H9 (cell line): ENCODE measurements at regions not wholly inside any gene's neighbourhood (a gene's known extent, or its start where the extent isn't known, plus 50 kb on each side); places are given as distances from the start of the nearest gene placed in this dataset.

ENCODE experiments used
- DNase-seq: peaks from one replicate; pipeline ENCODE4 v3.0.0-alpha.2; 2017
- H2AFZ ChIP-seq: one replicate; pipeline ENCODE4 v1.6.1; 2013; ENCODE audit warnings: mild to moderate bottlenecking, low read length, control low read depth, moderate library complexity
- H2AK5ac ChIP-seq: 2 replicates; pipeline ENCODE4 v1.6.1; 2013; ENCODE audit warnings: low read length, control low read depth, mixed read lengths; ENCODE audit not compliant: insufficient read length
- H2BK120ac ChIP-seq: one replicate; pipeline ENCODE4 v1.6.1; 2013; ENCODE audit warnings: low read depth, mild to moderate bottlenecking, low read length, control low read depth, inconsistent platforms; ENCODE audit not compliant: poor library complexity, severe bottlenecking
- H2BK12ac ChIP-seq: 2 replicates; pipeline ENCODE4 v1.6.1; 2013; ENCODE audit warnings: low read length, control low read depth, mixed read lengths, low read depth; ENCODE audit not compliant: insufficient read length
- H2BK15ac ChIP-seq: 2 replicates; pipeline ENCODE4 v1.6.1; 2013; ENCODE audit warnings: low read depth, low read length, control low read depth
- H2BK20ac ChIP-seq: one replicate; pipeline ENCODE4 v1.6.1; 2013; ENCODE audit warnings: low read depth, mild to moderate bottlenecking, low read length, control low read depth, inconsistent platforms; ENCODE audit not compliant: poor library complexity, severe bottlenecking
- H2BK5ac ChIP-seq: 2 replicates; pipeline ENCODE4 v1.6.1; 2013; ENCODE audit warnings: low read length, control low read depth, mixed read lengths; ENCODE audit not compliant: insufficient read length
- H3K14ac ChIP-seq: 2 replicates; pipeline ENCODE4 v1.6.1; 2013; ENCODE audit warnings: low read length, control low read depth; ENCODE audit not compliant: insufficient read depth
- H3K18ac ChIP-seq: 2 replicates; pipeline ENCODE4 v1.6.1; 2013; ENCODE audit warnings: low read depth, mild to moderate bottlenecking, mixed read lengths, low read length, control low read depth; ENCODE audit not compliant: insufficient read length
- H3K23ac ChIP-seq: 2 replicates; pipeline ENCODE4 v1.6.1; 2013; ENCODE audit warnings: low read length, control low read depth, mixed read lengths, low read depth; ENCODE audit not compliant: insufficient read length
- H3K23me2 ChIP-seq: 2 replicates; pipeline ENCODE4 v1.6.1; 2013; ENCODE audit warnings: low read depth, mild to moderate bottlenecking, mixed read lengths, low read length, control low read depth; ENCODE audit not compliant: insufficient read length, poor library complexity, severe bottlenecking
- H3K27ac ChIP-seq: 2 replicates; pipeline ENCODE4 v1.5.1; 2013; ENCODE audit warnings: low read length, control low read depth, mixed read lengths, low read depth; ENCODE audit not compliant: insufficient read length
- H3K27me3 ChIP-seq: 2 replicates; pipeline ENCODE4 v1.6.1; 2013; ENCODE audit warnings: low read length, control low read depth, inconsistent platforms; ENCODE audit not compliant: insufficient read depth
- H3K4ac ChIP-seq: 2 replicates; pipeline ENCODE4 v1.6.1; 2013; ENCODE audit warnings: low read depth, mild to moderate bottlenecking, control low read depth, inconsistent platforms, low read length, moderate library complexity
- H3K4me1 ChIP-seq: 2 replicates; pipeline ENCODE4 v1.6.1; 2013; ENCODE audit warnings: low read length, control low read depth, inconsistent platforms; ENCODE audit not compliant: insufficient read depth
- H3K4me2 ChIP-seq: 2 replicates; pipeline ENCODE4 v1.6.1; 2013; ENCODE audit warnings: low read length, control low read depth, mixed read lengths; ENCODE audit not compliant: insufficient read length, insufficient read depth
- H3K56ac ChIP-seq: 2 replicates; pipeline ENCODE4 v1.6.1; 2013; ENCODE audit warnings: low read depth, mild to moderate bottlenecking, mixed read lengths, low read length, control low read depth; ENCODE audit not compliant: insufficient read length
- H3K79me1 ChIP-seq: 2 replicates; pipeline ENCODE4 v1.6.1; 2013; ENCODE audit warnings: low read depth, mild to moderate bottlenecking, moderate library complexity, low read length, control low read depth, inconsistent platforms; ENCODE audit not compliant: insufficient read depth, poor library complexity, severe bottlenecking
- H3K79me2 ChIP-seq: 2 replicates; pipeline ENCODE4 v1.6.1; 2013; ENCODE audit warnings: low read length, control low read depth, inconsistent platforms; ENCODE audit not compliant: insufficient read depth
- H3K9ac ChIP-seq: 2 replicates; pipeline ENCODE4 v1.6.1; 2013; ENCODE audit warnings: low read length, control low read depth, mixed read lengths; ENCODE audit not compliant: insufficient read length; ENCODE audit errors: extremely low read depth
- H3K9me3 ChIP-seq: one replicate; pipeline ENCODE4 v1.6.1; 2013; ENCODE audit warnings: low read depth, low read length, inconsistent platforms; ENCODE audit not compliant: control insufficient read depth
- H3T11ph ChIP-seq: one replicate; pipeline ENCODE4 v1.6.1; 2013; ENCODE audit warnings: mild to moderate bottlenecking, low read length, control low read depth, inconsistent platforms
- H4K20me1 ChIP-seq: one replicate; pipeline ENCODE4 v1.6.1; 2013; ENCODE audit not compliant: control insufficient read depth, insufficient read length, insufficient read depth
- H4K5ac ChIP-seq: 2 replicates; pipeline ENCODE4 v1.6.1; 2013; ENCODE audit warnings: low read depth, mild to moderate bottlenecking, mixed read lengths, low read length, control low read depth; ENCODE audit not compliant: insufficient read length
- H4K8ac ChIP-seq: replicated peaks from 2 replicates; pipeline ENCODE4 v1.6.1; 2013; ENCODE audit warnings: low read length, control low read depth, mixed read lengths, low read depth; ENCODE audit not compliant: insufficient read length
- H4K91ac ChIP-seq: 2 replicates; pipeline ENCODE4 v1.6.1; 2013; ENCODE audit warnings: low read depth, mild to moderate bottlenecking, moderate library complexity, mixed read lengths, low read length, control low read depth; ENCODE audit not compliant: insufficient read length
- H3K27ac Mint-ChIP-seq, 3 experiments: 2 replicates in 2 of 3; 3 replicates in 1 of 3; pipeline ENCODE4 v1.8.0; 2020 to 2021; ENCODE audit warnings: mixed read lengths in 3 of 3, mild to moderate bottlenecking in 1 of 3, moderate library complexity in 1 of 3
- H3K27me3 Mint-ChIP-seq: 2 replicates; pipeline ENCODE4 v1.8.0; 2021; ENCODE audit warnings: low read depth, mild to moderate bottlenecking, moderate library complexity, mixed read lengths
- H3K36me3 Mint-ChIP-seq, 3 experiments: 2 replicates in 2 of 3; 3 replicates in 1 of 3; pipeline ENCODE4 v1.8.0; 2020 to 2021; ENCODE audit warnings: low read depth in 3 of 3, mixed read lengths in 3 of 3; ENCODE audit not compliant: insufficient read depth in 1 of 3
- H3K4me1 Mint-ChIP-seq, 2 experiments: 2 replicates each; pipeline ENCODE4 v1.8.0; 2020; ENCODE audit warnings: mixed read lengths in 2 of 2
- H3K4me3 Mint-ChIP-seq, 2 experiments: 2 replicates in 1 of 2; 3 replicates in 1 of 2; pipeline ENCODE4 v1.8.0; 2020 to 2021; ENCODE audit warnings: mild to moderate bottlenecking in 2 of 2, mixed read lengths in 2 of 2, moderate library complexity in 1 of 2
- H3K9me3 Mint-ChIP-seq, 2 experiments: 2 replicates in 1 of 2; 3 replicates in 1 of 2; pipeline ENCODE4 v1.8.0; 2020; ENCODE audit warnings: mild to moderate bottlenecking in 2 of 2, mixed read lengths in 2 of 2, moderate library complexity in 1 of 2
- WGBS: extraction: QIAGEN DNeasy Blood & Tissue Kit; methylation state at CpG from one replicate; pipeline ENCODE4 v1.1.7; 2013; ENCODE audit warnings: missing lambda C conversion rate, low lambda C conversion rate, mixed read lengths; ENCODE audit not compliant: insufficient read length; ENCODE audit errors: extremely low coverage; 5-methylcytosine and 5-hydroxymethylcytosine counted together
- TF ChIP-seq, protein P1 (sequence below): fragments of 200-600 bp; sonication (generic); conservative IDR thresholded peaks from 3 replicates; pipeline ENCODE4 v1.8.0; 2021; ENCODE audit warnings: antibody characterized with exemption, mild to moderate bottlenecking

DNA sequence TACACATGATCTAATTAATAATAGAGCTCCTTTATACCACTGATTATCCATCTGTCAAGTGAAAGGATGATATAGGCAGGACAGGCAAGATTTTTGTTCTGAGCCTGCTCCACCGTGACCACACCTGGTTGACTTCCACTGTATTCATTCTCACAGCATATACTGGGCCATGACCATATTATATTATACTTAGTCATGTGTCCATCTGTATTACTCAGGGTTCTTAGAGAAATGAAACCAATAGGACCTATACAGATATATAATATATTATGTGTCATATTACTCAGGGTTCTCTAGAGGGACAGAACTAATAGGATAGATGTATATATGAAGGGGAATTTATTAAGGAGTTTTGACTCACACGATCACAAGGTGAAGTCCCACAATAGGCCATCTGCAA is 675.1 kb downstream of the GRXCR1 start:
- Mint-ChIP-seq H3K27me3 (no peaks in the 10 kb centered on the region), H3K9me3 (no peaks in the 10 kb centered on the region), H3K27ac (no peak overlapping the region), H3K4me1 (no peaks in the 10 kb centered on the region), H3K36me3 (no peaks in the 10 kb centered on the region), H3K4me3 (no peak overlapping the region)
- H3K23me2 ChIP-seq: no peaks in the 10 kb centered on the region
- H3K27ac ChIP-seq: no peak overlapping the region
- no peaks in the 10 kb centered on the region for H3K4me1 ChIP-seq
- no peak overlapping the region for H2BK15ac ChIP-seq
- H2BK12ac ChIP-seq: no peak overlapping the region
- no peak overlapping the region for H2BK5ac ChIP-seq
- H3K79me2 ChIP-seq: no peaks in the 10 kb centered on the region
- no peak overlapping the region for H2BK20ac ChIP-seq
- no peak overlapping the region for H2AFZ ChIP-seq
- no CpG with 5 or more reads among the region's 2 CpGs for WGBS
- H3K9ac ChIP-seq: no peak overlapping the region
- no peak overlapping the region for H3K23ac ChIP-seq
- no peak overlapping the region for H3T11ph ChIP-seq
- no peak overlapping the region for H3K18ac ChIP-seq
- no peak overlapping the region for H3K14ac ChIP-seq
- H3K27me3 ChIP-seq: no peaks in the 10 kb centered on the region
- TF ChIP-seq, protein P1, sequence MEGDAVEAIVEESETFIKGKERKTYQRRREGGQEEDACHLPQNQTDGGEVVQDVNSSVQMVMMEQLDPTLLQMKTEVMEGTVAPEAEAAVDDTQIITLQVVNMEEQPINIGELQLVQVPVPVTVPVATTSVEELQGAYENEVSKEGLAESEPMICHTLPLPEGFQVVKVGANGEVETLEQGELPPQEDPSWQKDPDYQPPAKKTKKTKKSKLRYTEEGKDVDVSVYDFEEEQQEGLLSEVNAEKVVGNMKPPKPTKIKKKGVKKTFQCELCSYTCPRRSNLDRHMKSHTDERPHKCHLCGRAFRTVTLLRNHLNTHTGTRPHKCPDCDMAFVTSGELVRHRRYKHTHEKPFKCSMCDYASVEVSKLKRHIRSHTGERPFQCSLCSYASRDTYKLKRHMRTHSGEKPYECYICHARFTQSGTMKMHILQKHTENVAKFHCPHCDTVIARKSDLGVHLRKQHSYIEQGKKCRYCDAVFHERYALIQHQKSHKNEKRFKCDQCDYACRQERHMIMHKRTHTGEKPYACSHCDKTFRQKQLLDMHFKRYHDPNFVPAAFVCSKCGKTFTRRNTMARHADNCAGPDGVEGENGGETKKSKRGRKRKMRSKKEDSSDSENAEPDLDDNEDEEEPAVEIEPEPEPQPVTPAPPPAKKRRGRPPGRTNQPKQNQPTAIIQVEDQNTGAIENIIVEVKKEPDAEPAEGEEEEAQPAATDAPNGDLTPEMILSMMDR: no peak
- no peak overlapping the region for H4K91ac ChIP-seq
- no peaks in the 10 kb centered on the region for H3K9me3 ChIP-seq
- no peak overlapping the region for H3K4ac ChIP-seq
- no peak overlapping the region for H2BK120ac ChIP-seq
- no peak overlapping the region for H2AK5ac ChIP-seq
- no peaks in the 10 kb centered on the region for H4K20me1 ChIP-seq
- no peak overlapping the region for H4K8ac ChIP-seq
- H4K5ac ChIP-seq: no peak overlapping the region
- H3K4me2 ChIP-seq: no peak overlapping the region
- no peak for DNase-seq
- no peaks in the 10 kb centered on the region for H3K79me1 ChIP-seq
- no peak overlapping the region for H3K56ac ChIP-seq
